HG02759 (cell line): ENCODE measurements at regions not wholly inside any gene's neighbourhood (a gene's known extent, or its start where the extent isn't known, plus 50 kb on each side); places are given as distances from the start of the nearest gene placed in this dataset.
"Not testable (repeated sequence)": the region's sequence is repeated elsewhere in the genome, so short reads cannot be mapped to it uniquely, and the experiment has no call there.

ENCODE experiments used
- ATAC-seq: cut with Tn5 transposase; IDR thresholded peaks from one replicate; pipeline ENCODE4 v1.9.1; 2021; ENCODE audit warnings: mild to moderate bottlenecking, moderate library complexity; ENCODE audit not compliant: unreplicated experiment

- ATAC-seq: no peak
These were observed 414.7 kb upstream of the PROX1 start for GRCh38 chr1:213572912-213573647.

- no peak for ATAC-seq
These were observed 414.1 kb upstream of the PROX1 start for GRCh38 chr1:213573648-213574009.

- no peak for ATAC-seq
These were observed 404.7 kb upstream of the PROX1 start for GRCh38 chr1:213582976-213583567.

GRCh38 chr1:213584272-213584671, 403.5 kb upstream of the PROX1 start:
- ATAC-seq: no peak

- no peak for ATAC-seq
These were observed 402.4 kb upstream of the PROX1 start for GRCh38 chr1:213585402-213585801.

- ATAC-seq: no peak
These were observed 401.7 kb upstream of the PROX1 start for GRCh38 chr1:213585959-213586586.

- no peak for ATAC-seq
These were observed 401.2 kb upstream of the PROX1 start for GRCh38 chr1:213586587-213586972.

GRCh38 chr1:213596729-213597128, 391.0 kb upstream of the PROX1 start:
- no peak for ATAC-seq

- no peak for ATAC-seq
These were observed 389.5 kb upstream of the PROX1 start for GRCh38 chr1:213598263-213598662.

GRCh38 chr1:213600879-213601278, 386.9 kb upstream of the PROX1 start:
- no peak for ATAC-seq

GRCh38 chr1:213601705-213602104, 386.1 kb upstream of the PROX1 start:
- ATAC-seq: not testable (repeated sequence)

- ATAC-seq: no peak
These were observed 384.8 kb upstream of the PROX1 start for GRCh38 chr1:213602796-213603486.

GRCh38 chr1:213604477-213604876, 383.3 kb upstream of the PROX1 start:
- no peak for ATAC-seq

GRCh38 chr1:213605732-213606131, 382.0 kb upstream of the PROX1 start:
- ATAC-seq: no peak

GRCh38 chr1:213606252-213606820, 381.4 kb upstream of the PROX1 start:
- ATAC-seq: no peak

GRCh38 chr1:213613549-213613948, 374.2 kb upstream of the PROX1 start:
- no peak for ATAC-seq

GRCh38 chr1:213615226-213615916, 372.4 kb upstream of the PROX1 start:
- ATAC-seq: no peak

- no peak for ATAC-seq
These were observed 370.6 kb upstream of the PROX1 start for GRCh38 chr1:213617133-213617532.

GRCh38 chr1:213618094-213618493, 369.7 kb upstream of the PROX1 start:
- ATAC-seq: no peak

- no peak for ATAC-seq
These were observed 368.7 kb upstream of the PROX1 start for GRCh38 chr1:213619026-213619425.

- ATAC-seq: no peak
These were observed 366.7 kb upstream of the PROX1 start for GRCh38 chr1:213621077-213621476.
